Liver (tissue), 2 donors: ENCODE measurements at regions not wholly inside any gene's neighbourhood (a gene's known extent, or its start where the extent isn't known, plus 50 kb on each side); places are given as distances from the start of the nearest gene placed in this dataset.

ENCODE experiments used
- TF ChIP-seq, protein P1 (sequence below): fragments of 150-350 bp; IDR thresholded peaks from 2 replicates; pipeline ENCODE4 v1.5.1; 2017; ENCODE audit warnings: improper control_type of control experiment, low read depth, low read length; ENCODE audit not compliant: missing input control
- TF ChIP-seq, protein P2 (sequence below): IDR thresholded peaks from 2 replicates; pipeline ENCODE4 v1.6.1; 2016; ENCODE audit warnings: antibody characterized with exemption
- donor health status: healthy.

DNA sequence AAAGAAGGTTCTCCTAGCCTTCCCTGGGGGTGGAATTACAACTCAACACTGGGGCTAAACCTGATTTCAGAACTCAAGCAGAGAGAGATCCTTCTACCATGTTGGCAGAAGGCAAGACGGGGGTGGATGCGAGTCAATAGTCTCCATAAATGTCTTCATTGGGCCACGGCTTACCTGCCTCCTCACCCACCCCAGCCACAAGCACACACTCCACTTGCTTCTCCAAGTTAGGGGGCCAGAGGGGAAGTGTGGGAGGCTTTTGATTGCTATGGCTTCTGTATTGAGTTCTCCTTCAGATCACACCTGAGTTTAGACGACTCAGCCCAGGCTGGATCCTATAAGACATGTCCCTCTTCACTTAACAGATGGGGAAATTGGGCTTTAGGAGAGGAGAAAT lies 178.9 kb downstream of the UACA start:
- TF ChIP-seq, protein P1, sequence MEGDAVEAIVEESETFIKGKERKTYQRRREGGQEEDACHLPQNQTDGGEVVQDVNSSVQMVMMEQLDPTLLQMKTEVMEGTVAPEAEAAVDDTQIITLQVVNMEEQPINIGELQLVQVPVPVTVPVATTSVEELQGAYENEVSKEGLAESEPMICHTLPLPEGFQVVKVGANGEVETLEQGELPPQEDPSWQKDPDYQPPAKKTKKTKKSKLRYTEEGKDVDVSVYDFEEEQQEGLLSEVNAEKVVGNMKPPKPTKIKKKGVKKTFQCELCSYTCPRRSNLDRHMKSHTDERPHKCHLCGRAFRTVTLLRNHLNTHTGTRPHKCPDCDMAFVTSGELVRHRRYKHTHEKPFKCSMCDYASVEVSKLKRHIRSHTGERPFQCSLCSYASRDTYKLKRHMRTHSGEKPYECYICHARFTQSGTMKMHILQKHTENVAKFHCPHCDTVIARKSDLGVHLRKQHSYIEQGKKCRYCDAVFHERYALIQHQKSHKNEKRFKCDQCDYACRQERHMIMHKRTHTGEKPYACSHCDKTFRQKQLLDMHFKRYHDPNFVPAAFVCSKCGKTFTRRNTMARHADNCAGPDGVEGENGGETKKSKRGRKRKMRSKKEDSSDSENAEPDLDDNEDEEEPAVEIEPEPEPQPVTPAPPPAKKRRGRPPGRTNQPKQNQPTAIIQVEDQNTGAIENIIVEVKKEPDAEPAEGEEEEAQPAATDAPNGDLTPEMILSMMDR: no peak
- TF ChIP-seq, protein P2, sequence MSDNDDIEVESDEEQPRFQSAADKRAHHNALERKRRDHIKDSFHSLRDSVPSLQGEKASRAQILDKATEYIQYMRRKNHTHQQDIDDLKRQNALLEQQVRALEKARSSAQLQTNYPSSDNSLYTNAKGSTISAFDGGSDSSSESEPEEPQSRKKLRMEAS: no peak
